ENCODE measurements at regions not wholly inside any gene's neighbourhood (a gene's known extent, or its start where the extent isn't known, plus 50 kb on each side); places are given as distances from the start of the nearest gene placed in this dataset.

- no peak overlapping the region for H3K4me3 Mint-ChIP-seq (ENCODE audit: unreplicated experiment)
- H3K36me3 Mint-ChIP-seq (ENCODE audit: low read depth, unreplicated experiment), result no peaks in the 10 kb centered on the region
- no peak for TF ChIP-seq CTCF (IDR thresholded peaks at IDR 0.05; ENCODE audit: unreplicated experiment)
- H3K27me3 Mint-ChIP-seq (ENCODE audit: unreplicated experiment), result no peaks in the 10 kb centered on the region
- no peaks in the 10 kb centered on the region for H3K9me3 Mint-ChIP-seq (ENCODE audit: unreplicated experiment)
- DNase-seq (ENCODE audit: low spot score), result no peak
- peaks cover 9% of the 10 kb centered on the region for H3K4me1 Mint-ChIP-seq (ENCODE audit: unreplicated experiment)
- no peak overlapping the region for H3K27ac Mint-ChIP-seq (ENCODE audit: unreplicated experiment)
Measured at GRCh38 chr3:135621184-135621920, 344.2 kb upstream of the PPP2R3A start.

- no peaks in the 10 kb centered on the region for H3K36me3 Mint-ChIP-seq (ENCODE audit: low read depth, unreplicated experiment)
- H3K27ac Mint-ChIP-seq (ENCODE audit: unreplicated experiment), result no peak overlapping the region
- no peaks in the 10 kb centered on the region for H3K9me3 Mint-ChIP-seq (ENCODE audit: unreplicated experiment)
- TF ChIP-seq CTCF (IDR thresholded peaks at IDR 0.05; ENCODE audit: unreplicated experiment), result no peak
- H3K4me3 Mint-ChIP-seq (ENCODE audit: unreplicated experiment), result no peak overlapping the region
- H3K27me3 Mint-ChIP-seq (ENCODE audit: unreplicated experiment), result no peaks in the 10 kb centered on the region
- DNase-seq (ENCODE audit: low spot score), result no peak
- peaks cover 9% of the 10 kb centered on the region for H3K4me1 Mint-ChIP-seq (ENCODE audit: unreplicated experiment)
Measured at GRCh38 chr3:135622215-135622614, 343.3 kb upstream of the PPP2R3A start.

GRCh38 chr3:135622656-135623055 lies 342.9 kb upstream of the PPP2R3A start:
- no peak for TF ChIP-seq CTCF (IDR thresholded peaks at IDR 0.05; ENCODE audit: unreplicated experiment)
- no peaks in the 10 kb centered on the region for H3K27me3 Mint-ChIP-seq (ENCODE audit: unreplicated experiment)
- H3K36me3 Mint-ChIP-seq (ENCODE audit: low read depth, unreplicated experiment), result no peaks in the 10 kb centered on the region
- peaks cover 9% of the 10 kb centered on the region for H3K4me1 Mint-ChIP-seq (ENCODE audit: unreplicated experiment)
- H3K27ac Mint-ChIP-seq (ENCODE audit: unreplicated experiment), result no peak overlapping the region
- DNase-seq (ENCODE audit: low spot score), result no peak
- H3K9me3 Mint-ChIP-seq (ENCODE audit: unreplicated experiment), result no peaks in the 10 kb centered on the region
- H3K4me3 Mint-ChIP-seq (ENCODE audit: unreplicated experiment), result no peak overlapping the region

GRCh38 chr3:135623558-135623957 lies 342.0 kb upstream of the PPP2R3A start:
- no peak for DNase-seq (ENCODE audit: low spot score)
- no peak overlapping the region for H3K27ac Mint-ChIP-seq (ENCODE audit: unreplicated experiment)
- no peaks in the 10 kb centered on the region for H3K9me3 Mint-ChIP-seq (ENCODE audit: unreplicated experiment)
- no peak for TF ChIP-seq CTCF (IDR thresholded peaks at IDR 0.05; ENCODE audit: unreplicated experiment)
- peaks cover 9% of the 10 kb centered on the region for H3K4me1 Mint-ChIP-seq (ENCODE audit: unreplicated experiment)
- no peaks in the 10 kb centered on the region for H3K36me3 Mint-ChIP-seq (ENCODE audit: low read depth, unreplicated experiment)
- no peak overlapping the region for H3K4me3 Mint-ChIP-seq (ENCODE audit: unreplicated experiment)
- no peaks in the 10 kb centered on the region for H3K27me3 Mint-ChIP-seq (ENCODE audit: unreplicated experiment)

GRCh38 chr3:135627057-135627456 lies 338.5 kb upstream of the PPP2R3A start:
- H3K4me1 Mint-ChIP-seq (ENCODE audit: unreplicated experiment), result peaks cover 17% of the 10 kb centered on the region

More at GRCh38 chr3:135627057-135627456, 338.5 kb upstream of the PPP2R3A start:
- H3K27ac Mint-ChIP-seq (ENCODE audit: unreplicated experiment), result no peak overlapping the region
- no peak overlapping the region for H3K4me3 Mint-ChIP-seq (ENCODE audit: unreplicated experiment)
- peaks cover 2% of the 10 kb centered on the region for H3K27me3 Mint-ChIP-seq (ENCODE audit: unreplicated experiment)
- no peak for TF ChIP-seq CTCF (IDR thresholded peaks at IDR 0.05; ENCODE audit: unreplicated experiment)
- no peaks in the 10 kb centered on the region for H3K36me3 Mint-ChIP-seq (ENCODE audit: low read depth, unreplicated experiment)
- DNase-seq (ENCODE audit: low spot score), result no peak
- H3K9me3 Mint-ChIP-seq (ENCODE audit: unreplicated experiment), result no peaks in the 10 kb centered on the region

Measured in endothelial cell (in vitro differentiated cells).